Activated CD8-positive, alpha-beta T cell treated with anti-CD3 and anti-CD28 coated beads for 36 hours (primary cell): ENCODE measurements at regions not wholly inside any gene's neighbourhood (a gene's known extent, or its start where the extent isn't known, plus 50 kb on each side); places are given as distances from the start of the nearest gene placed in this dataset.
A peak's percentile ranks its signal among the peaks of the same experiment; 100 is the strongest.

Experiments used
- ATAC-seq: fragments of 200-7000 bp; cut with Tn5 transposase; one replicate; pipeline ENCODE4 v1.10.0; 2021; ENCODE audit warnings: mild to moderate bottlenecking, moderate library complexity
- CTCF ChIA-PET: fragments of 350-600 bp; sonication (Branson Sonifier 250); formaldehyde crosslinking; loops from one replicate; lab custom pipeline; 2021; ENCODE audit warnings: antibody characterized with exemption; lab: Charles Lee
- POLR2A ChIA-PET: fragments of 350-600 bp; sonication (Branson Sonifier 250); formaldehyde crosslinking; loops from one replicate; lab custom pipeline; 2021; ENCODE audit warnings: antibody characterized with exemption; lab: Charles Lee
- DNase-seq: peaks from one replicate; pipeline ENCODE4 v3.0.0-alpha.2; 2020
- H3K27ac Mint-ChIP-seq: one replicate; pipeline ENCODE4 v1.8.0; 2021; ENCODE audit warnings: mild to moderate bottlenecking, mixed read lengths
- H3K27me3 Mint-ChIP-seq: one replicate; pipeline ENCODE4 v1.8.0; 2021; ENCODE audit warnings: mixed read lengths
- H3K36me3 Mint-ChIP-seq: one replicate; pipeline ENCODE4 v1.8.0; 2021; ENCODE audit warnings: low read depth, mixed read lengths
- H3K4me1 Mint-ChIP-seq: one replicate; pipeline ENCODE4 v1.8.0; 2021; ENCODE audit warnings: low read depth, mixed read lengths
- H3K4me3 Mint-ChIP-seq: one replicate; pipeline ENCODE4 v1.8.0; 2021; ENCODE audit warnings: mild to moderate bottlenecking, moderate library complexity, mixed read lengths
- H3K9me3 Mint-ChIP-seq: one replicate; pipeline ENCODE4 v1.8.0; 2021; ENCODE audit warnings: mixed read lengths
- CTCF ChIP-seq: fragments of 200-600 bp; IDR thresholded peaks from one replicate; pipeline ENCODE4 v1.8.0; 2022; ENCODE audit warnings: antibody characterized with exemption, mild to moderate bottlenecking
- intact Hi-C: fragments of 100-400 bp; cut with micrococcal nuclease; formaldehyde crosslinking; loops from one replicate; pipeline ENCODE4 v1.10.0; 2022

- Mint-ChIP-seq H3K9me3 (no peaks in the 10 kb centered on the region), H3K27me3 (peaks cover 6% of the 10 kb centered on the region), H3K27ac (no peak overlapping the region), H3K4me1 (peaks cover 12% of the 10 kb centered on the region), H3K4me3 (no peak overlapping the region), H3K36me3 (no peaks in the 10 kb centered on the region)
- CTCF ChIA-PET: no interaction called here
- POLR2A ChIA-PET: no interaction called here
- no peak for DNase-seq
- TF ChIP-seq CTCF: no peak
- intact Hi-C loops: no loop called here
- ATAC-seq: no peak
Measured at GRCh38 chr13:33683376-33683775, 134.6 kb upstream of the RFC3 start.

- ATAC-seq (no peak), DNase-seq (no peak)
- Mint-ChIP-seq H3K4me1 (no peaks in the 10 kb centered on the region), H3K4me3 (no peak overlapping the region), H3K36me3 (no peaks in the 10 kb centered on the region), H3K27ac (no peak overlapping the region), H3K27me3 (peaks cover 6% of the 10 kb centered on the region), H3K9me3 (no peaks in the 10 kb centered on the region)
- no peak for TF ChIP-seq CTCF
- POLR2A ChIA-PET: no interaction called here
- intact Hi-C loops: no loop called here
- CTCF ChIA-PET: no interaction called here
Measured at GRCh38 chr13:33684874-33685273, 133.1 kb upstream of the RFC3 start.

- ChIA-PET CTCF (interaction anchor here (1.2 kb wide), 2 partner anchors 22 to 38 kb away, joined by 3 read pairs; no protein-coding TSS in a partner anchor), POLR2A (interaction anchor here (0.7 kb wide), 1 partner anchor 45 kb away, joined by 3 read pairs; no protein-coding TSS in a partner anchor)
- no peaks in the 10 kb centered on the region for H3K9me3 Mint-ChIP-seq
- no peak for ATAC-seq
- H3K27ac Mint-ChIP-seq: no peak overlapping the region
- H3K36me3 Mint-ChIP-seq: no peaks in the 10 kb centered on the region
- no peak for TF ChIP-seq CTCF
- H3K4me1 Mint-ChIP-seq: no peaks in the 10 kb centered on the region
- H3K27me3 Mint-ChIP-seq: peaks cover 6% of the 10 kb centered on the region
- no peak for DNase-seq
- intact Hi-C loops: no loop called here
- no peak overlapping the region for H3K4me3 Mint-ChIP-seq
Measured at GRCh38 chr13:33686772-33687480, 131.0 kb upstream of the RFC3 start.

- ChIA-PET POLR2A (no interaction called here), CTCF (interaction anchor here (1.1 kb wide), 1 partner anchor 9 kb away, joined by 5 read pairs; no protein-coding TSS in a partner anchor)
- Mint-ChIP-seq H3K9me3 (no peaks in the 10 kb centered on the region), H3K4me1 (no peaks in the 10 kb centered on the region), H3K27me3 (no peaks in the 10 kb centered on the region), H3K36me3 (no peaks in the 10 kb centered on the region), H3K27ac (no peak overlapping the region), H3K4me3 (no peak overlapping the region)
- peak; percentile 25 for DNase-seq
- peak; percentile 20 for ATAC-seq
- intact Hi-C loops: no loop called here
- TF ChIP-seq CTCF: no peak
Measured at GRCh38 chr13:33690354-33690753, 127.6 kb upstream of the RFC3 start.

GRCh38 chr13:33691980-33692379, 126.0 kb upstream of the RFC3 start:
- H3K27me3 Mint-ChIP-seq: no peaks in the 10 kb centered on the region
- H3K9me3 Mint-ChIP-seq: no peaks in the 10 kb centered on the region
- no peaks in the 10 kb centered on the region for H3K4me1 Mint-ChIP-seq
- H3K27ac Mint-ChIP-seq: no peak overlapping the region
- TF ChIP-seq CTCF: no peak
- no peaks in the 10 kb centered on the region for H3K36me3 Mint-ChIP-seq
- ATAC-seq: no peak
- ChIA-PET CTCF (interaction anchor here (1.2 kb wide), 1 partner anchor 32 kb away, joined by 4 read pairs; no protein-coding TSS in a partner anchor), POLR2A (no interaction called here)
- intact Hi-C loops: no loop called here
- no peak for DNase-seq
- no peak overlapping the region for H3K4me3 Mint-ChIP-seq
